ENCODE measurements at regions not wholly inside any gene's neighbourhood (a gene's known extent, or its start where the extent isn't known, plus 50 kb on each side); places are given as distances from the start of the nearest gene placed in this dataset.

DNA sequence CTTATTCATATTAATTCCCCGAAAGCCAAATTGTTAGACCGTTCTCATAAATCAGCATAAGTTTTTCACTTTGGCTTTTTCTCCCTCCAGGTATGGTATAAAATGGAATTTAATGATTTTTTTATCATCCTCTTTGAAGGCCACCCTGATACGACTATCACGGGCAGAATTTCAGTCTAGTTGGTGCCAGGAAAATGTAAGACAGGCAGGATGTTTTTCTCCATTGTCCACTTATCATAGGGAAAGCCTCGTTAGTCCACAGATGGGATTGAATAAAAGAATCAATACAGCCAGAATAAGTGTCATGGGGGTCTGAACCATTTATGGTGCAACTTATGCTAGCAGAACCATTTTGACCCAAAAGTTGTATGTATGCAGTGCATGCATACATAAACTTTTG is 566.0 kb upstream of the ARGLU1 start:
- no peak for DNase-seq

DNA sequence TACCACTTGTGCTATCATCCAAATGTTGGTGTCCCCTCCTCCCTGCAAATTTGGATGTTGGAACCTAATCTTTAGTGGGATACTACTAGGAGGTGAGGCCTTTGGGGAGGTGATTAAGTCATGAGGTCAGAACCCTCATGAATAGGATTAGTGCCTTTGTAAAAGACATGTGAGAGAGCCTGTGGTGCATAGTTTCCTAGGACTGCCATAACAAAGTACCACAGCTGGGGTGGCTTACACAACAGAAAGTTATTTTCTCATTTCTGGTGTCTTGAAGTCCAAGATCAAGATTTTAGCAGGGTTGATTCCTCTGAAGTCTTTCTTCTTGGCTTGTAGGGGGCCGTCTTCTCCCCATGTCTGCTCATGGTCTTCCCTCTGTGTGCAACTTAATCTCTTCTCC is 562.6 kb upstream of the ARGLU1 start:
- DNase-seq: no peak

DNA sequence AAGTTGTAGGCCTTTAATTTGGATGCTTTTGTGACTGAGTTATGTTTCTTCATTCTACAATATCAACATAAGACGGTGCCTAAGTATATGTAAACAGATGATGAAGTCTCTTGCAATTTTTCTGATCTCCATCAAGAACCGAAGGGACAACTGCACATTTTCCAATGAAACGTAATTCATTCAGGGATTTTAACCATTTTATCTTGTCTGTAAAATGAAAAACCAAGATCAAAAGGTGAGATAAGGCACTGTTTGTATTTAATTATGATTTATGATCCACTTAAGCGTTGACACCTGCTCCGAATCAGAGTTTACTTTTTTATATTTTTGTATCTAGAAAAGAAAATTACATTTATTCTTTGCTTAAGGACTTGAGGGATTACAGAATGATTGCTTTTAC is 556.8 kb upstream of the ARGLU1 start:
- no peak for DNase-seq

DNA sequence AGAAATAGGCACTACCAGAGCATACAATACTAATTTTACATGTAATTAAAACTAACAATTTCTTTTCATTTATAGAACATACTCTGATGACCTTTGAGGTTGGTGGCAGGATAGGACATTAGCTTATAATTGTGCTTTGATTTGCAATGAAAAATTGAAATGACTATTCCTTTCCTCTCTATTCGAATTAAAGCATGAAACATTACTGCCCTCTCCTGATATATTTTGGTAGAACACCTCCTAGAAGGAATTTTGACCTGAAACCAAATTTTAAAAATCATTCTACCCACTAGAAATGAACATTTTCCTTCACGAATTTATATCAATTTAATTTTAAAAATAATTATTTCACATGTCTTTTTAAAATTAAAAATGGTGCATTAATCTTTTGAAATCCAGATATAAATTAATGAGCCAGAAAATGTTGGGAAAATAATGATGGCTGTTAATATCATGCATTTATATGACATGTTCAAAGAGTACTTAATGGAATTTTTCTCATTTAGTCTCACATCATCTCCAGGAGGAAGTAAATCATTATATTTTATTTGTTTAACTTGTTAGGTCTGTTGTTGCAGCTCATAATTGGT is 556.3 kb upstream of the ARGLU1 start:
- no peak for DNase-seq

DNA sequence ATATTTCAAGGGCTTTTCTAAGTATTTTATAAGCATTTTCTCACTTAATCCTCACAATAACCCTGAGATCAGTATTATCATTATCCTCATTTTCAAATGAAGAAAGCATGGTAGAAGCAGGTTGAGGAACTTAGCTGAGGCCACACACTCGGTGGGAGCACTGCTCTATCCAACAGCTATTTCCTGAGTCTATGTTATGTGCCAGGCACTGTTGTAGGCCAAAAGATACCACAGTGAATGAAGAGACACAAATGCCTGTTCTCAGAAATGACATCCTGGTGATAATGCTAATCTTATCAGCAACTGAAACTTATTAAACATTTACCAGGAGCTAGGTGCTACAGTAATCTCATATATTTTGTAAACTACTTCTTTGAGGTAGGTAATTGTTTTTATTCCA is 553.9 kb upstream of the ARGLU1 start:
- DNase-seq: no peak

DNA sequence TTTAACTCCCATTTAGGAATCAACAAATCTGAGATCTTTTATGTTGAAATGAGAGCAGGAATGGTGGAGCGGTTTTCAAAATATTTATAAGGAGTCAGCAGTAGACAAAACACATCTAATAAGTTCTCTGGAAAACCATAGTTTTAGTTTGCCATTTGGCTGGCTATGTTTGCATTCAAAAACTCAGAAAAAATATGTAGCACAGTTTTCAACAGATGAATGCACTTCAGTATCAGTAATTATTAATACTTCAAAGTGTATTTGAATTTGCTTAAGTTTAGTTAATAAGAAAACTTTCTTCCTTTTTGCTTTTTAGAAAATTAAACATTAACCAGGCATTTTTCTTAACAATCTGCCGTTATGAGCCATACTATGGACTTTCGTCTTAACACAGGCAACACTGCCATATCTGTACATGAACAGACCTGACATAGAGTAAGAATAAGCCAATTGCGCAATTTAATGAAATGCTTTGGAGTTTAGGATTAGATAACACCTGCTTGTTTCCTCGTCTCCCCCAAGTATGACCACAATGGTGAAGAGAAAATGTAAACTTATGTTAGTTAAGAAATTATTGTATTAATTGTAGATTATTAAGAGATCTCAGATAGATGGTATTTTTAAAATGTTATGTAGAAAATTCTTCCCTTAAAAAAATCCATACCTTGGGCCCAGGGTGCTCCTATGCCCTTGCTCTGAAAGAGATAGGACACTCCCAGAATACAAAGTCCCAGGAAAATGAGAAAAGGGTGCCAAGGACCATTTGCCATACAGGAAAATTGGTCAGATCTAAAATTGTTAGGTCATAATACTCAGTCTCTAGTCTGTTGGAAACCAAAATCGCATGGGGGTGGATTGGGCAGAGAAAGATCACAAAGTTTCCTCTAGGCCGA is 552.3 kb upstream of the ARGLU1 start:
- DNase-seq: no peak

DNA sequence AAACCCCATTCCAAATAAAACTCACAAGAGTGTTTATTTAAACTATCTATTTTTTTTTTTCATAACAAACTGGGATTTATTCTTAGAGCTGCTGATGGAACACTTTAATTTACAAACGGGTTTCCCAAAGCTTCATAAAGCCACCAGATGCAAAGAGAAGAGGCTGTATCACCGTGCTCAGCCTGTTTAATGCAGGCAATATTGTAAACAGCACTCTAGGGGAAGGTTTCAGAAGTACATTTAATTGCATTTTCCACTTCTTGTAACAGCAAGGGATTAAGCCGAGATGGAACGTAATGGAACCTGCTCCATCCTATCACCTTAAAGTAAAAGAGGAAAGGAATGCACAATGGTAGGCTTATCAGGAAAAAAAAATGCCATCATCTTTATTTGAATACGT is 550.6 kb upstream of the ARGLU1 start:
- DNase-seq: no peak

DNA sequence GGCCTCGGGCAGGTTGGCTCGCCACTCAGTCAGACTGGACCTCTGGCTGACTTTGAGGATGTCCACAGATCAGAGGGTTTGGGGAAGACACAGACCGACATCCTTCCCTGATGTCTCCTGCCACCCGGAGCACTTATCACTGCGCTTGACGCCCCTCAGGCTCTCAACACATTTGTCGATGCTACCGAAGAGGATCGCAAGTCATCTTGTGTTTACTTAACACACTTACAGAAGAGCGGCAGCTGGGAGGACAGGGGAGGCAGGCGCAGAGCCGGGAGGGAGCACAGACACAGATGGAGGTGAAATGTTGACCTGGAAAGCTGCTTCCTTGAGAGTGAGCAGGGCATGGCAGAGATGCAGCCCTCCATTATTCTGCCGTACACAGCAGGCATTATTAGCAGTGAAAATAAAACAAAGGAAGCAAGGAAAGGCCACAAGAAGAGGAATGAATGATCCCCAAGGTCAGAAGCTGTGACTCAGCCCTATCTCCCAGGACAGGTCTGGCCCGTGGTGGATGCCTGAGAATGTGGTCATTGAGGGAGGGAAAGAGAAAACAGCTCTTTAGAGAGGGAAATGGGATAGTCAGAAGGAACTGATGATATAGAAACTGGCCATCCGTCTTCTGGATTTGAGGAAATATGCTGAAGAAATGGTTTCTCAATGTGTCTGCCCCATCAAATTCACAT is 549.5 kb upstream of the ARGLU1 start:
- no peak for DNase-seq

DNA sequence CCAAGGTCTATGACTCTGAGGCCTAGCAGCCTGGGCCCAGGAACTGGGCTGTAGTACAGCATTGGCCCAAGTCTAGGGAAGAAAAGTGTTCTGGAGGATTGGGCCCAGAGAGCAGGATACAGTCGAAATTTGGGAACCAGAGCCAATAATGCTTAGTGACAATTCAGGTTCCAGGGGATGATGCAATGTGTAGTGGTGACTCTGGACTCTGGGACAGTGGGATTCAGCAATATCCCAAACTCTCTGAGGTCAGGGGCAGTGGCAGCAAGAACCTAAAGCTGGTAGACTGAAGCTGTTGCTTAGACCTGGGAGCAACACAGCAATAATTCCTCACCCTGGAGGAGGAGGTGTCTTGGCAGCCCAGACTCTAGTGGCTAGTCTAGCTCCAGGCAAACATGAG is 545.5 kb upstream of the ARGLU1 start:
- DNase-seq: no peak

DNA sequence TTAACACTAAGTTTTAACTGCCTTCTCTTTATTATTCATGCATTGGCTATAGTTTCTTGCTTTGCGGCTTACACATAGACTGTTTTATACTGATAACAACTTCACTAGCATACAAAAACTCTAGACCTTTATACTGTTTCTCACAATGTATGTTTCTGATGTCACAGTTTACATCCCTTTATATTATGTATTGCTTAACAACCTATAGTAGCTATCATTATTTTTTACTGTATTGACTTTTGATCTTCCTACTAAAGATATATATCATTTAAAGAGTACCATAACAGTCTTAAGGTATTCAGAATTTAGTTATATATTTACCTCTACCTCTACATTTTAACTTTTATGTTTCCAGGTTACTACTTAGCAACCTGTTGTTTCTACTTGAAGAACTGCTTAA is 543.3 kb upstream of the ARGLU1 start:
- DNase-seq: no peak

DNA sequence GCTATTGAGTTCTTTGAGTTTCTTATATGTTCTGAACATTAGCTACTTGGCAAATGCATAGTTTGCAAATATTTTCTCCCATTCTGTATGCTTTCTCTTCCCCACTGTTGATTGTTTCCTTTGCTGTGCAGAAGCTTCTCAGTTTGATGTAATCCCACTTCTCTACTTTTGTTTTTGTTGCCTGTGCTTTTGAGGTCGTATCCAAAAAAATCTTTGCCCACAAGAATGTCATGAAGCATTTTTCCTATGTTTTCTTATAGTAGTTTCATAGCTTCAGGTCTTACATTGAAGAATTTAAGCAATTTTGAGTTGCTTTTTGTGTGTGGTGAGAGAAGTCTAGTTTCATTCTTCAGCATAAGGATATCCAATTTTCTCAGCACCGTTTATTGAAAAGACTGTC is 536.7 kb upstream of the ARGLU1 start:
- no peak for DNase-seq

DNA sequence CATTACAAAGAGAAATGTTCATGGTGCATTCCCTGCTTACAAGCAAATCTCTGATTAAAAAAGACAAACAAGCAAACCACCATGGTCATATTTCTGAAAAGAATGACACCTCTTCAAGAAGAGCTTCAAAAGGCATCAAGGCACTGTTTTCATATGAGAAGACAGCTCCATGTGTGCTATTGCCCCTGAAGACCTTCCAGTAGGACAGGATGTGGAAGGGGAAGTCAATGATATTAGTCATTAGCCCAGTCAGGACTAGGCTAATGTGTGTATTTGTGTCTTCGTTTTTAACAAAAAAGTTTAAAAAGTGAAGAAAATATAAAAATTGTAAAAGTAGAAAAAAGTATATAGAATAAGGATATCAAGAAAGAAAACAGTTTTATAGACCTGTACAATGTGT is 534.7 kb upstream of the ARGLU1 start:
- no peak for DNase-seq

DNA sequence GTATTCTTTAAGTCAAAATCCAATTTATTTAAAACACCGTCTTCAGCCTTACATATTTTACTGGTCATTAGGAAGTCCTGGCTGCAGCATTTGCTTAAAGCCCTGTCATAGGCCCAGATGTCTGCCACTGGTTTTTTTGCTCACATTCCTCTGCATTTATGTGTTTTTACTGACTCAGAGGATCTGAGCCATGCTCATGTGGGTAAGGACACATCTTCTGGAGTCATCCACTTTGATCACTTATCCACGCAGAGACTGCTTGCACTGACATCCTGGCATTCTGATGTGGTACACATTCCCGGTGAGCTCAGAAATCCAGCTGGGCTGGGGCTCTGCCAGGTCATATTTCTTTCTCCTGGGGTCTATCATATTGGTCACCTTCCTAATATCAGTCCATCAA is 531.7 kb upstream of the ARGLU1 start:
- DNase-seq: no peak

DNA sequence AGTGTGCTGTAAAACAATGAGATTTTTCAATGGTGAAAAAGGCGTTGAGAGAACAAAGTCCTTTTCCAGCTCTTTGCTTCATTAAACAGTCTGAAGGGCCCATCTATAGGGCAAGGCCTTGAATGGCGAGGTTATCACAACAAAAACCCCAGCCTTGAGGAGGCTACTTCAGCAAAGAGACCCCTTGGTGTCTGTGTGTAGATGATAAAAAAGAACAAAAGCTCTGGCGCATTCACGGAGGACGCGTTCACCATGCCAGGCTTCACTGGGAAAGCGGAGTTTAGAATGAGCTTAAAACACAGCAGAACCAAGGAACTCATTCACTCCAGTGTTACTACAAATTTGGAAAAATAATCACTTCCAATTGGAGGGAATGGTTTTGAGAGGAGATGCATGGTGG is 530.0 kb upstream of the ARGLU1 start:
- no peak for DNase-seq

DNA sequence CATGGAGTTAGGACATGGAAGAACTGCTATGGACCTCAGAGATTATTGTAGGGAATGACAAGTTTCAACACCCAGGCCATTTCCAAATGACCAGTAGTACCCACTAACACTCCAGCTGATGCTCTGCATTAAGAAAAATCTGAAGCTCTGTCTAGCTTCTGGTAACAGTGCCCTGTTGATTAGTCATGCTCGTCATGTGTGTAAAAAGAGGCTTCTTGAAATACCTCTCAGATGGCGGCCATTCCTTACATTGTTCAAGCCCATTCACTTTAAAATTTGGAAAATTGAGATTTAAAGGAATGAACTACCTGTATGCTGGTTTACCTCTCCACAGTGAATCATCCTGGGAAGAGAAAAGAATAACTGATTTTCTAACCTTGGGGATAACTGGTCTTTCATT is 527.9 kb upstream of the ARGLU1 start:
- DNase-seq: no peak

DNA sequence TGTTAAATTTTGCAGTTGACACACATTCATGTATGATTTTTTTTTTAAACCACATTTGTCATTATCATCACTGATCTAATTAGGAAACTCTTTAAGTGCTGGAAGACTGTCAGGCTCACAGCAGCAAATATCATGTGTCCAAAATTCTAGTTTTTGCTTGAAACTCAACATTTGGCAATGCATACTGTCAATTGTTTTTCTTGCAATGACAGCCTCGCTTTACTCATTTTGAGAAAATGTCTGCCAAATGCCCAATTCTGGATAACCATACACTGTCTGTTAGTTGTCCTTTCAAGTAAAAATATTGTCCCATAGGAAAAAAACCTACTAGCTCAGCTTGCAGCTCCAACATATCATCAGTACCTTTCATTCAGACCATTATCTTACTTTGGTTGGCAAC is 523.9 kb upstream of the ARGLU1 start:
- DNase-seq: no peak

DNA sequence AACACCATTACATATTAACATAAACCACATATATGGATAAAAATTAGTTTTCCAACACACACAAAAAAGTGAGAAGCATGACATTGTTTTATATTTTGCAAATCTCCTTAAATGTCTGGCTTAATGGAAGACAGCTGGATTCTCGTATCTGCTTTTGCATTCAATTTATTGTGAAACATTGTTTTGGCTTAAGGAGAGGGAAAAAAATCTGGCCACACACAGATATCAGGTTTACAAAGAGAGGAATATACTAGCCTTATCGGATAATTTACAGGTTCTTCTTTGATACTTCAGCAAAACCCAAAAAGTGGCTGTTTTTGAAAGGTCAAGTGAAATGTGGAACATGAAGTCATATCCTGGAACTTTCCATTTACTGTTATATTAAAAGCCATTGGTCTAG is 523.5 kb upstream of the ARGLU1 start:
- DNase-seq: no peak

DNA sequence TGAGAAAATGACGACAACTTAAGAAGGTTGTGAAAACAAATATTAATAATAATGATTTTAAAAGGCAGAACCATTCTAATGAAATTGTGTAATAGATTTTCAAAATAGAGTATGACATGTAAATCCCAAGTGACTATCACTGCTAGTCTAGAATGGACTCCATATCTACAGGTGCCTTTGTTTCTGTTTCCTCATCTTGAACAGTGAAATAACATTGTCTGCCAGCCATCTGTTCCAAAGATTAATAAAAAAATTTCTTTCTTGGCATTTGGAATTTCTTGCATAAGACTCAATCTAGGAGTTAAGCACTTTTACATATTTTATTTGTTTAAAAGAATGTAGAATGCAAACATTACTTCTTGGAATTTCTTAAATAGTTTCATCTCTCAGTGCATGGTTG is 520.1 kb upstream of the ARGLU1 start:
- no peak for DNase-seq

DNA sequence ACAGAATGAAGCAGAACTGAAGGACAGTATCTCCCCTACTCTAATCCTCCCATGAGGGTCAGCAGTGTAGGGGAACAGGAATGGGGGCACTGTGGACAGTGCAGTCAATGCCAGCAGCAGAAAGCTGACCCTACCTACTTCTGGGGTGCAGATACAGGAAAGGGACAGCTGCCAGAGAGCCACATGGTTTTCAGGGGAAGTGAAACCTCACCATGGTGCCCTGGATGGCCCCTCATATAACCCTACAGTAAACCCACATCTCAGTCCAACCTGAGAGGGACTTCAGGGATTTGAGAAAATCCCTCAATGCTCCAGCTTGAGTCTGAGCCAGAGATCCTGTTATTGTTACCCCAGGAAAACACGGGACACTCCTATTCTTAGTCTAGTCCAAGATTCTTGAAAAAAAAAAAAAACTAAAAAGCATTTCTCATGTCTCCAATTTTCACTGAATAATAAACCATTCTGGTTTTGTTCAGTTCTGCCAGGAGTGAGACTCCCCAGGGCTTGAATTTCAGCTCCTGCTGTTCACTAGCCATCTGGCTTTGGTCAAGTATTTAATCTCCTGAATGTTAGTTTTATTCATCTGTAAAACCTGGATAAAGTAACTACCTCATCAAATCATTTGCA is 511.6 kb upstream of the ARGLU1 start:
- DNase-seq: no peak

DNA sequence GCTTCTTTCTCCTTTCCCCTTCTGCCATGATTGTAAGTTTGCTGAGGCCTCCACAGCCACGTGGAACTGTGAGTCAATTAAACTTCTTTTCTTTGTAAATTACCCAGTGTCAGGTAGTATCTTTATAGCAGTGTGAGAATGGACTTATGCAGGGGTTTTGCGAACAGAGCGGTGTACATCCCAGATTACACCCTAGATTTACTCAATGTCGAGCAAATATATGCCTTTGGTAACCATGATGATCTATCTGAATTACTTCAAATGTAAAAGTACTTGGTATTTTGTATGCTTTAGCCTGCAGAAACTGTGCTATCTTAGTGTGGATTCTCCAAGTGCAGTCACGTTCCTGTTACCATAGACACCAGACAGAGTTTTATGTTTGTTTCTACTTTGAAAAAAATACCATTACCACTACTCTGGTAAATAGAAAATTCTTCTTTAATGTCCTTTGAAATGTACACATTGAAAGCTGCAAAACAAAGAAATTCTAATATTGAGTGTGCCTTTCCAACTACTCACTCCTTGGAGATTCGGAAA is 510.4 kb upstream of the ARGLU1 start:
- DNase-seq: no peak

DNA sequence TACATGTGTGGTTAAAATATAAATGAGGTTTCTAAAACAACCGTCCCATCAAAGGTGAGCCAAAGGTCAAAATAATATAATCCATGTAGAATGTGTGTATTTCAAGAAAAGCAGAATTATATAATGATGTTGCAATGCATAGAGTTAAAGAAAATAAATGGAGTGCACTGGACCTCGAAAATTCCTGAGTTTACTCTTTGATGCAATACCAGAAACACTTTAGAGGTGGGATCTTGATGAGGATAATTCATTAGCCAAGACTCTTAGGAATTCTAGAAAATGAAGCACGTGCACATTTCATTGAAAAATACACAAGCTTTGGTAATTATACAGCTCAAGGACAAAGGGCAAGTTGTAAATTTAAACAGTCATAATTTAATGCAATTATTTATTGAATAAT is 508.9 kb upstream of the ARGLU1 start:
- no peak for DNase-seq

DNA sequence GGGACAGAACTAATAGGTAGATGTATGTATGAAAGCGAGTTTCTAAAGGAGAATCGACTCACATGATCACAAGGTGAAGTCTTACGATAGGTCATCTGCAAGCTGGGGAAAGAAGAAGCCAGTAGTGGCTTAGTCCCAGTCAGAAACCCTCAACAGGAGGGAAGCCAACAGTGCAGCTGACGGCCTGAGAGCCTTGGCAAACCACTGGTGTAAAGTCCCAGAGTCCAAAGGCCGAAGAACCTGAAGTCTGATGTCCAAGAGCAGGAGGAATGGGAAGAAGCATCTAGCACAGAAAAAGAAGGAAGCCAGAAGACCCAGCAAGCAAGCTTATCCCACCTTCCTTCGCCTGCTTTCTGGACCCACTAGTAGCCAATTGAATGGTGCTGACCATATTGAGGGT is 507.6 kb upstream of the ARGLU1 start:
- no peak for DNase-seq

DNA sequence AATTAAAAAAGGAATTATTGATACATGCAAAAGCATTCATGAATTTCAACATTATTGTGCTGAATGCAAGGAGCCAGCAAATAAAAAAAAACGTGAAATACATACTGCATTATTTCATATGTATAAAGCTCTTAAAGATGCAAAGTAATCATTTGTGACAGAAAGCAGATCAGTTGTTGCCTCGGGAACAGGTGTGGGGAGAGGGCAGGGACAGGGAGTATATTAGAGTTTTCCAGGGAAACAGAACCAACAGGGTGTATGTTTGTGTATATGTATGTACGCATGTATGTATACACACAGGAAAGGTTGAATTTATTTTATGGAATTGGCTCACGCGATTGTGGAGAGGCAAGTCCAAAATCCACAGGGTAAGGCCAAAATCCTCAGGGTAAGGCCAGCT is 502.9 kb upstream of the ARGLU1 start:
- no peak for DNase-seq
